ENCODE measurements at regions not wholly inside any gene's neighbourhood (a gene's known extent, or its start where the extent isn't known, plus 50 kb on each side); places are given as distances from the start of the nearest gene placed in this dataset.

DNA sequence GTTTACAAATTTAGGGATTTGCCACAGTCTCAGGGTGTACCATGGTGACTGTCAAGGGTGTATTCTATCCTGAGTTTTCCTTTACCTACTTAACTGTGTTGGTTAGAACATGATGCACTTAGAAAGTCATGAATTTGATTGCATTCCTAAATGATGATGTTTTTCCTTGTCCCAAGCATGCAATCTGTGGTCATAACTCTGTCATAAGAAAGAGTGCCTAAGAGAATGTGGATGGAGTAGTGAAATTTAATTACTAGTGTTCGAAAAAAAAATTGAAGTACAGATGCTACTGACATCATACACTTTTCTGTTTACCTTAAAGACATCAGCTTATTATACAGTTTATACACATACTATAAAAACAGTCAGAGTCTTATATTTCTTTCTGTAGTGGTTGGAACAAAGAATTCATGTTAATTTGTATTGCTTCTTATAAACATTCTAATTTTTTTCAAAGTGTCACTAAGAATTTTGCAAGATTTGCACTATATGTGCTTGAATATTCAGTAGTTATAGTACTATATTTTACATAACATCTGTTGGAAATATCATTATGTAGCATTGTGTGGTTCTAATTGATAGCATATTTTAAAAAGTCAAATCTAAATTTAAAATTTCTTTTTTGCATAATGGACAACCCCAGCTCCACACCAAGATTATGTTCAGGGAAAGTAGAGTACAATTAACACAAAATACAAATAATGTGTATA is 231.3 kb upstream of the KCNMB2 start:
- no peak for TF ChIP-seq POLR2AphosphoS5 (IDR thresholded peaks at IDR 0.05; ENCODE audit: borderline replicate concordance, low read depth, low read length)
- TF ChIP-seq EZH2 (IDR thresholded peaks at IDR 0.05): no peak
- no peak for TF ChIP-seq FOXP2 (optimal IDR thresholded peaks at IDR 0.05; ENCODE audit: control extremely low read depth, extremely low read length, insufficient read depth)

All from SK-N-MC (cell line).